K562 (cell line): ENCODE measurements at regions not wholly inside any gene's neighbourhood (a gene's known extent, or its start where the extent isn't known, plus 50 kb on each side); places are given as distances from the start of the nearest gene placed in this dataset.

ENCODE experiments used
- ATAC-seq: fragments of 200-7000 bp; cut with Tn5 transposase; 3 replicates; pipeline ENCODE4 v1.9.1; 2020; ENCODE audit warnings: moderate library complexity
- BruUV-seq: library from RNA; stranded (reverse); fragments of 400-500 nt; replicated peaks from 2 replicates; lab custom pipeline; 2021; lab: Mats Ljungman, UMichigan
- CTCF ChIA-PET: fragments of 300-600 bp; formaldehyde crosslinking; extraction: SDS; loops from one replicate; lab custom pipeline; 2021; ENCODE audit warnings: low intra/inter-chr PET ratio; lab: Yijun Ruan, JAX
- POLR2A ChIA-PET: fragments of 300-600, 350-650 bp; sonication (Branson Sonifier 250); formaldehyde crosslinking; extraction: SDS; loops from one replicate; lab custom pipeline; 2021; ENCODE audit warnings: antibody characterized with exemption, inconsistent platforms; lab: Yijun Ruan, JAX
- DNase-seq, 4 experiments: peaks; one replicate each; pipeline versions ENCODE4 v3.0.0 to v3.0.0-alpha.2; 2011 to 2018; ENCODE audit warnings: low spot score in 3 of 4, mixed read lengths in 3 of 4; ENCODE audit errors: extremely low read depth in 1 of 4
- FAIRE-seq: peaks from 2 replicates; lab custom pipeline; 2011; peaks lifted over from hg19 to GRCh38; lab: Jason Lieb, UNC
- H2AFZ ChIP-seq: 2 replicates; pipeline ENCODE4 v1.6.0; 2011; ENCODE audit warnings: low read depth, low read length, control low read depth, inconsistent platforms
- H3K27ac ChIP-seq: fragments of 200-600 bp; 3 replicates; pipeline ENCODE4 v1.8.0; 2011; ENCODE audit warnings: low read depth, mild to moderate bottlenecking, control low read depth, inconsistent platforms, low read length, moderate library complexity, mixed read lengths; ENCODE audit errors: extremely low read depth
- H3K27me3 ChIP-seq, 2 experiments: fragments of 300-600 bp in 1 of 2; 2 replicates in 1 of 2; 3 replicates in 1 of 2; pipeline versions ENCODE4 v1.6.0 to v1.8.0; 2011; ENCODE audit warnings: inconsistent platforms in 2 of 2, low read length in 2 of 2, mild to moderate bottlenecking in 1 of 2, mixed read lengths in 1 of 2, moderate library complexity in 1 of 2; ENCODE audit not compliant: control insufficient read depth in 2 of 2, insufficient read depth in 2 of 2
- H3K36me3 ChIP-seq: fragments of 300-600 bp; 3 replicates; pipeline ENCODE4 v1.8.0; 2011; ENCODE audit warnings: mild to moderate bottlenecking, low read length, inconsistent platforms; ENCODE audit not compliant: control insufficient read depth, insufficient read depth
- H3K4me1 ChIP-seq, 2 experiments: fragments of 200-600 bp in 1 of 2; replicated peaks in 1 of 2; 2 replicates in 1 of 2; 3 replicates in 1 of 2; pipeline versions ENCODE4 v1.5.1 to v1.8.0; 2011; ENCODE audit warnings: inconsistent platforms in 2 of 2, low read length in 2 of 2, mild to moderate bottlenecking in 1 of 2, mixed read lengths in 1 of 2, moderate library complexity in 1 of 2; ENCODE audit not compliant: control insufficient read depth in 2 of 2, insufficient read depth in 2 of 2
- H3K4me2 ChIP-seq: 2 replicates; pipeline ENCODE4 v1.6.1; 2011; ENCODE audit warnings: low read length, control low read depth, inconsistent platforms, mixed read lengths; ENCODE audit not compliant: insufficient read depth
- H3K4me3 ChIP-seq: fragments of 200-600 bp; sonication (generic), shearing (Covaris generic); 2 replicates; pipeline ENCODE4 v1.5.1; 2016; ENCODE audit warnings: control low read depth, inconsistent platforms
- H3K79me2 ChIP-seq: fragments of 200-600 bp; 3 replicates; pipeline ENCODE4 v1.8.0; 2011; ENCODE audit warnings: low read length, inconsistent platforms; ENCODE audit not compliant: control insufficient read depth, insufficient read depth
- H3K9ac ChIP-seq, 2 experiments: 2 replicates each; pipeline versions ENCODE4 v1.6.0 to v1.6.1; 2011; ENCODE audit warnings: low read depth in 2 of 2, low read length in 2 of 2, control low read depth in 1 of 2, inconsistent platforms in 1 of 2, mild to moderate bottlenecking in 1 of 2, mixed read lengths in 1 of 2; ENCODE audit not compliant: insufficient read depth in 1 of 2
- H3K9me1 ChIP-seq: one replicate; pipeline ENCODE4 v1.6.0; 2011; ENCODE audit warnings: inconsistent platforms, mild to moderate bottlenecking, low read length, moderate library complexity; ENCODE audit not compliant: control insufficient read depth, insufficient read depth
- H3K9me3 ChIP-seq: replicated peaks from 2 replicates; pipeline ENCODE4 v1.5.1; 2011; ENCODE audit warnings: low read depth, low read length, inconsistent platforms; ENCODE audit not compliant: control insufficient read depth, insufficient read depth
- H4K20me1 ChIP-seq: replicated peaks from 2 replicates; pipeline ENCODE4 v1.6.1; 2011; ENCODE audit warnings: low read length, inconsistent platforms, mixed read lengths; ENCODE audit not compliant: control insufficient read depth, insufficient read depth
- CBFA2T2 ChIP-seq: fragments of 450-650 bp; conservative IDR thresholded peaks from 2 replicates; pipeline ENCODE4 v1.6.1; 2017; ENCODE audit warnings: mild to moderate bottlenecking
- CBFA2T3 ChIP-seq: fragments of 450-650 bp; IDR thresholded peaks from 2 replicates; pipeline ENCODE4 v1.6.1; 2017
- CC2D1A ChIP-seq: fragments of 450-650 bp; IDR thresholded peaks from 2 replicates; pipeline ENCODE4 v1.6.1; 2017; ENCODE audit warnings: mild to moderate bottlenecking
- JUND ChIP-seq, 2 experiments: IDR thresholded peaks; 2 replicates in 1 of 2; 3 replicates in 1 of 2; pipeline ENCODE4 v1.6.1; 2011; ENCODE audit warnings: borderline replicate concordance in 2 of 2, low read depth in 2 of 2, low read length in 2 of 2, improper control_type of control experiment in 1 of 2, missing biosample characterization in 1 of 2, missing genetic modification characterization in 1 of 2, missing genetic modification reagents in 1 of 2
- NBN ChIP-seq: fragments of 450-650 bp; IDR thresholded peaks from 2 replicates; pipeline ENCODE4 v1.6.1; 2016; ENCODE audit warnings: low read depth, mild to moderate bottlenecking
- RCOR1 ChIP-seq, 2 experiments: IDR thresholded peaks; 2 replicates each; pipeline ENCODE4 v1.6.1; 2012; ENCODE audit warnings: low read depth in 2 of 2, low read length in 2 of 2, borderline replicate concordance in 1 of 2, improper control_type of control experiment in 1 of 2
- TFAP4 ChIP-seq: sonication (generic); formaldehyde crosslinking; IDR thresholded peaks from 2 replicates; pipeline ENCODE4 v1.8.0; 2022; ENCODE audit warnings: missing genetic modification reagents, mild to moderate bottlenecking, moderate library complexity, borderline replicate concordance
- ZNF77 ChIP-seq: fragments of 250-450 bp; sonication (Bioruptor Pico); IDR thresholded peaks from 2 replicates; pipeline ENCODE4 v1.5.0; 2020
- WGBS: fragments of 100-300 bp; shearing (Covaris generic); methylation state at CpG from one replicate; pipeline ENCODE4 v1.1.6; 2016; ENCODE audit warnings: low coverage, mixed read lengths; ENCODE audit not compliant: insufficient coverage; ENCODE audit errors: missing lambda C conversion rate; 5-methylcytosine and 5-hydroxymethylcytosine counted together
- in situ Hi-C: fragments of 300-500 bp; cut with MboI; formaldehyde crosslinking; loops from 4 replicates; pipeline ENCODE4 v1.15.0; 2018; ENCODE audit warnings: inconsistent platforms, mixed read lengths
- intact Hi-C: fragments of 100-400 bp; cut with micrococcal nuclease; formaldehyde crosslinking; loops from 2 replicates; pipeline ENCODE4 v1.14.2; 2022
- TF ChIP-seq, protein P1 (sequence below): fragments of 200-800 bp; sonication (Bioruptor generic); IDR thresholded peaks from 2 replicates; pipeline ENCODE4 v1.6.1; 2017; ENCODE audit warnings: missing genetic modification characterization, missing compliant biosample characterization
- TF ChIP-seq, protein P2 (sequence below): sonication (generic); IDR thresholded peaks from 2 replicates; pipeline ENCODE4 v1.6.1; 2016

DNA sequence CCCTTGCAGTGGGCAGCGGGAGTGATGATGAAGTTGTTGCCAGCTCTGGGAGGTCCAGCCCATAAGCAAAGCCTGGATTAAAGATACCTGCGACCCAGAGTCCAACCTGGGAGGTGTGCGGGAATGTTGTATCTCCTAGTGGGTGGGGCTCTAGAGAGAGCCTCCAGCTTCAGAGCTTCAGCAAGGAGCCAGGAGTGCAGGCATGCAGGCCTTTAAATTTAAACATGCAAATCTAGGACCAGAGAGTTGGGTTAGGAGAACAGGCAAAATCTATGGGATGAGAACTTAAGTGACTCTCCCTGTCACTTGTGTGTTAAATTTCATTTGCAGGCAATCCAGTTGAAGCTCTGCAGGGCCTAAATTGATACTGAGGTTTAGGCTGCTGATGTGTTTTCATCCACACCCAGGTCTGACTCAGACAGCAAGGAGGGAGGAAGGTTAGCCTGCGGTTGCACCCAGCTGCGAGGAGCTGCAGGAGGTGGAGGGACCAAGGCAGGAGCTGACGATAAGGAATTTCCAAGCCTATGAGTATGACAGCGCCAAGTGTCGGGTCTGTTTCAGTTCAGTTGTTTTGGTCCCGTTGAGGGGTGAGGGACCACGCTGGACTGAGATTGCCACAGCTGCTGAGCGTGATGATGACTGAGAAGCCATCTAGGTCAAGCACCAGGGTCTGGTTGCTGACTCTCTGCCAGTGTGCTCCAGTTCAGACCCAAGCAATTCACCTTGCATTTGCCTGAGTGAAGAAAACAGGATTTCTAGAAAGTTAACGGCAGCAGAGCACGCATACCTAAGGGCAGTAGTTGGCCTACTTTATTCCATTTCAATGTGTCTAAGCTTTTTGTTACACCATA lies 243.0 kb downstream of the ICE1 start:
- Histone ChIP-seq H3K9me1 (no peaks in the 10 kb centered on the region), H3K27me3 (peaks cover 5 to 32% of the 10 kb centered on the region in 2 experiments; a peak in 4 of 5 replicates), H3K4me3 (no peak overlapping the region), H3K9me3 (no peaks in the 10 kb centered on the region), H3K4me2 (no peak overlapping the region), H3K36me3 (no peaks in the 10 kb centered on the region), H2AFZ (no peak overlapping the region), H3K4me1 (no peaks in the 10 kb centered on the region), H3K79me2 (no peaks in the 10 kb centered on the region), H3K27ac (no peak overlapping the region), H3K9ac (no peak overlapping the region; a peak in 1 of 4 replicates), H4K20me1 (no peaks in the 10 kb centered on the region)
- CTCF ChIA-PET: interaction anchor here (0.6 kb wide), 1 partner anchor 13 kb away, joined by 3 read pairs; no protein-coding TSS in a partner anchor
- ATAC-seq: peak; percentile 66
- POLR2A ChIA-PET: interaction anchor here (1.3 kb wide), 1 partner anchor 9 kb away, joined by 5 read pairs; no protein-coding TSS in a partner anchor
- peak; percentile 78 for FAIRE-seq
- 2% methylated on average over 13 of the region's 13 CpGs for WGBS
- DNase-seq: peak in 2 of 4 experiments; percentile 27 to 44
- in situ Hi-C loops: no loop called here
- intact Hi-C loops: no loop called here
- BruUV-seq: no TSS peak
- TF ChIP-seq CC2D1A: no peak
- TF ChIP-seq NBN: no peak
- peak; percentile 72; the same call in 1 of the 2 replicates for TF ChIP-seq TFAP4 (CRISPR knock-in tag)
- TF ChIP-seq RCOR1 (IDR thresholded peaks at IDR 0.05; ENCODE audit: borderline replicate concordance in 1 of 2, low read depth in 2 of 2, low read length in 2 of 2): 0 out of 4 replicates have a peak, but pooled peaks of 1 of the 2 experiments have one; percentile 45
- TF ChIP-seq, protein P1, sequence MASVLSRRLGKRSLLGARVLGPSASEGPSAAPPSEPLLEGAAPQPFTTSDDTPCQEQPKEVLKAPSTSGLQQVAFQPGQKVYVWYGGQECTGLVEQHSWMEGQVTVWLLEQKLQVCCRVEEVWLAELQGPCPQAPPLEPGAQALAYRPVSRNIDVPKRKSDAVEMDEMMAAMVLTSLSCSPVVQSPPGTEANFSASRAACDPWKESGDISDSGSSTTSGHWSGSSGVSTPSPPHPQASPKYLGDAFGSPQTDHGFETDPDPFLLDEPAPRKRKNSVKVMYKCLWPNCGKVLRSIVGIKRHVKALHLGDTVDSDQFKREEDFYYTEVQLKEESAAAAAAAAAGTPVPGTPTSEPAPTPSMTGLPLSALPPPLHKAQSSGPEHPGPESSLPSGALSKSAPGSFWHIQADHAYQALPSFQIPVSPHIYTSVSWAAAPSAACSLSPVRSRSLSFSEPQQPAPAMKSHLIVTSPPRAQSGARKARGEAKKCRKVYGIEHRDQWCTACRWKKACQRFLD (CRISPR knock-in tag): peak; percentile 62
- peak; percentile 69 for TF ChIP-seq CBFA2T3
- peak; percentile 35; the same call in 1 of the 2 replicates for TF ChIP-seq JUND (IDR thresholded peaks at IDR 0.05; ENCODE audit: borderline replicate concordance, low read depth, low read length)
- no peak; the same call in 2 of the 3 replicates for TF ChIP-seq JUND (tag; IDR thresholded peaks at IDR 0.05; ENCODE audit: borderline replicate concordance, low read depth, low read length)
- TF ChIP-seq, protein P2, sequence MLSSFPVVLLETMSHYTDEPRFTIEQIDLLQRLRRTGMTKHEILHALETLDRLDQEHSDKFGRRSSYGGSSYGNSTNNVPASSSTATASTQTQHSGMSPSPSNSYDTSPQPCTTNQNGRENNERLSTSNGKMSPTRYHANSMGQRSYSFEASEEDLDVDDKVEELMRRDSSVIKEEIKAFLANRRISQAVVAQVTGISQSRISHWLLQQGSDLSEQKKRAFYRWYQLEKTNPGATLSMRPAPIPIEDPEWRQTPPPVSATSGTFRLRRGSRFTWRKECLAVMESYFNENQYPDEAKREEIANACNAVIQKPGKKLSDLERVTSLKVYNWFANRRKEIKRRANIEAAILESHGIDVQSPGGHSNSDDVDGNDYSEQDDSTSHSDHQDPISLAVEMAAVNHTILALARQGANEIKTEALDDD: no peak
- no peak for TF ChIP-seq ZNF77 (CRISPR knock-in tag)
- peak; percentile 31; the same call in 1 of the 2 replicates for TF ChIP-seq CBFA2T2
